ENCODE measurements at regions not wholly inside any gene's neighbourhood (a gene's known extent, or its start where the extent isn't known, plus 50 kb on each side); places are given as distances from the start of the nearest gene placed in this dataset.
"Not testable (repeated sequence)": the region's sequence is repeated elsewhere in the genome, so short reads cannot be mapped to it uniquely, and the experiment has no call there.

GRCh38 chr3:177658354-177658753 is 461.1 kb upstream of the TBL1XR1 start:
- Mint-ChIP-seq H3K4me3 (ENCODE audit: unreplicated experiment) (no peak overlapping the region), H3K36me3 (ENCODE audit: insufficient read depth, unreplicated experiment) (no peaks in the 10 kb centered on the region), H3K9me3 (ENCODE audit: unreplicated experiment) (no peaks in the 10 kb centered on the region), H3K4me1 (ENCODE audit: low read depth, unreplicated experiment) (no peaks in the 10 kb centered on the region), H3K27me3 (ENCODE audit: insufficient read depth, unreplicated experiment) (no peaks in the 10 kb centered on the region), H3K27ac (ENCODE audit: unreplicated experiment) (no peak overlapping the region)
- CTCF ChIA-PET, result no interaction called here
- Histone ChIP-seq H3K36me3 (ENCODE audit: control insufficient read depth, insufficient read depth, low read length) (no peaks in the 10 kb centered on the region), H3K4me1 (no peaks in the 10 kb centered on the region), H3K27me3 (replicated peaks; ENCODE audit: control insufficient read depth, insufficient read depth, low read length) (no peaks in the 10 kb centered on the region), H3K9me3 (no peaks in the 10 kb centered on the region), H3K4me3 (ENCODE audit: low read depth, low read length) (no peak overlapping the region)
- intact Hi-C loops (cut with micrococcal nuclease; ENCODE audit: unreplicated experiment), result no loop called here
- TF ChIP-seq CTCF (IDR thresholded peaks at IDR 0.05; ENCODE audit: insufficient read depth in 1 of 2, low read depth in 1 of 2, low read length in 1 of 2, severe bottlenecking in 1 of 2, unreplicated experiment in 1 of 2), result no peak
- BruUV-seq (replicated peaks), result no TSS peak
- POLR2A ChIA-PET, result no interaction called here
- DNase-seq, result no peak

- intact Hi-C loops (cut with micrococcal nuclease; ENCODE audit: unreplicated experiment); H3K36me3 ChIP-seq (ENCODE audit: control insufficient read depth, insufficient read depth, low read length); POLR2A ChIA-PET; H3K27ac Mint-ChIP-seq (ENCODE audit: unreplicated experiment); H3K27me3 ChIP-seq (replicated peaks; ENCODE audit: control insufficient read depth, insufficient read depth, low read length); H3K36me3 Mint-ChIP-seq (ENCODE audit: insufficient read depth, unreplicated experiment); H3K9me3 ChIP-seq; DNase-seq; H3K4me3 Mint-ChIP-seq (ENCODE audit: unreplicated experiment); BruUV-seq (replicated peaks); H3K27me3 Mint-ChIP-seq (ENCODE audit: insufficient read depth, unreplicated experiment); H3K4me1 ChIP-seq; H3K4me3 ChIP-seq (ENCODE audit: low read depth, low read length): not testable (repeated sequence)
- peaks cover 19% of the 10 kb centered on the region for H3K9me3 Mint-ChIP-seq (ENCODE audit: unreplicated experiment)
- H3K4me1 Mint-ChIP-seq (ENCODE audit: low read depth, unreplicated experiment), result peaks cover 11% of the 10 kb centered on the region
- CTCF ChIA-PET, result interaction anchor here (0.6 kb wide), 1 partner anchor 30 kb away, joined by 3 read pairs; no protein-coding TSS in a partner anchor
Observed at GRCh38 chr3:177664380-177665103, 467.3 kb upstream of the TBL1XR1 start.

GRCh38 chr3:177665122-177665808 is 468.0 kb upstream of the TBL1XR1 start:
- no peak for TF ChIP-seq CTCF (IDR thresholded peaks at IDR 0.05; ENCODE audit: insufficient read depth in 1 of 2, low read depth in 1 of 2, low read length in 1 of 2, severe bottlenecking in 1 of 2, unreplicated experiment in 1 of 2)
- CTCF ChIA-PET, result no interaction called here

More at GRCh38 chr3:177665122-177665808, 468.0 kb upstream of the TBL1XR1 start:
- POLR2A ChIA-PET, result no interaction called here
- no peaks in the 10 kb centered on the region for H3K36me3 ChIP-seq (ENCODE audit: control insufficient read depth, insufficient read depth, low read length)
- BruUV-seq (replicated peaks), result no TSS peak
- Mint-ChIP-seq H3K27me3 (ENCODE audit: insufficient read depth, unreplicated experiment) (no peaks in the 10 kb centered on the region), H3K4me3 (ENCODE audit: unreplicated experiment) (no peak overlapping the region), H3K36me3 (ENCODE audit: insufficient read depth, unreplicated experiment) (no peaks in the 10 kb centered on the region), H3K9me3 (ENCODE audit: unreplicated experiment) (peaks cover 27% of the 10 kb centered on the region), H3K27ac (ENCODE audit: unreplicated experiment) (no peak overlapping the region), H3K4me1 (ENCODE audit: low read depth, unreplicated experiment) (peaks cover 18% of the 10 kb centered on the region)
- H3K9me3 ChIP-seq, result no peaks in the 10 kb centered on the region
- intact Hi-C loops (cut with micrococcal nuclease; ENCODE audit: unreplicated experiment), result no loop called here
- H3K27me3 ChIP-seq (replicated peaks; ENCODE audit: control insufficient read depth, insufficient read depth, low read length), result no peaks in the 10 kb centered on the region
- H3K4me1 ChIP-seq, result no peaks in the 10 kb centered on the region
- no peak for DNase-seq
- no peak overlapping the region for H3K4me3 ChIP-seq (ENCODE audit: low read depth, low read length)

Measured in Caco-2 (cell line).